ENCODE measurements at regions not wholly inside any gene's neighbourhood (a gene's known extent, or its start where the extent isn't known, plus 50 kb on each side); places are given as distances from the start of the nearest gene placed in this dataset.

GRCh38 chr7:16060502-16060901 lies 360.8 kb downstream of the CRPPA start:
- no peak for TF ChIP-seq CTCF (IDR thresholded peaks at IDR 0.05; ENCODE audit: low read length)
- TF ChIP-seq EZH2 (optimal IDR thresholded peaks at IDR 0.05; ENCODE audit: low read depth, low read length) = no peak

Data from MM.1S (cell line).